GM23338 (cell line): ENCODE measurements at regions not wholly inside any gene's neighbourhood (a gene's known extent, or its start where the extent isn't known, plus 50 kb on each side); places are given as distances from the start of the nearest gene placed in this dataset.

Source experiments
- ATAC-seq: fragments of 200-7000 bp; cut with Tn5 transposase; 3 replicates; pipeline ENCODE4 v1.9.1; 2020
- DNase-seq: peaks from one replicate; pipeline ENCODE4 v3.0.0-alpha.2; 2015; ENCODE audit warnings: low spot score
- H2AFZ ChIP-seq: fragments of 200-600 bp; sonication (generic); 2 replicates; pipeline ENCODE4 v1.8.0; 2016; ENCODE audit warnings: antibody characterized with exemption, mild to moderate bottlenecking, moderate library complexity
- H3F3A ChIP-seq: fragments of 200-600 bp; sonication (generic); replicated peaks from 2 replicates; pipeline ENCODE4 v1.8.0; 2017; ENCODE audit warnings: antibody characterized with exemption, mixed run types, low read depth
- H3K27ac ChIP-seq: fragments of 200-600 bp; sonication (generic); 2 replicates; pipeline ENCODE4 v1.6.1; 2016; ENCODE audit warnings: low read depth
- H3K27me3 ChIP-seq: fragments of 200-600 bp; sonication (generic); 2 replicates; pipeline ENCODE4 v1.8.0; 2016; ENCODE audit warnings: mild to moderate bottlenecking, mixed run types, moderate library complexity; ENCODE audit not compliant: insufficient read depth
- H3K36me3 ChIP-seq: fragments of 200-600 bp; sonication (generic); 2 replicates; pipeline ENCODE4 v1.8.0; 2016; ENCODE audit warnings: mild to moderate bottlenecking; ENCODE audit not compliant: insufficient read depth
- H3K4me1 ChIP-seq: fragments of 200-600 bp; sonication (generic); 2 replicates; pipeline ENCODE4 v1.8.0; 2016; ENCODE audit warnings: mild to moderate bottlenecking, moderate library complexity; ENCODE audit not compliant: insufficient read depth
- H3K4me2 ChIP-seq: fragments of 200-600 bp; sonication (generic); 2 replicates; pipeline ENCODE4 v1.7.1; 2017; ENCODE audit warnings: mixed run types
- H3K4me3 ChIP-seq: fragments of 200-600 bp; sonication (generic); 2 replicates; pipeline ENCODE4 v1.6.1; 2016; ENCODE audit warnings: mixed run types
- H3K79me2 ChIP-seq: fragments of 200-600 bp; sonication (generic); replicated peaks from 2 replicates; pipeline ENCODE4 v1.8.0; 2017; ENCODE audit warnings: mild to moderate bottlenecking; ENCODE audit not compliant: insufficient read depth
- H3K9me2 ChIP-seq: fragments of 200-600 bp; sonication (generic); 2 replicates; pipeline ENCODE4 v1.8.0; 2017; ENCODE audit not compliant: insufficient read depth
- H4K20me1 ChIP-seq: fragments of 200-600 bp; sonication (generic); replicated peaks from 2 replicates; pipeline ENCODE4 v1.8.0; 2017; ENCODE audit warnings: mild to moderate bottlenecking; ENCODE audit not compliant: insufficient read depth
- H3K27ac Mint-ChIP-seq: 2 replicates; pipeline ENCODE4 v1.8.0; 2020; ENCODE audit warnings: inconsistent platforms, mild to moderate bottlenecking, moderate library complexity, mixed read lengths
- H3K27me3 Mint-ChIP-seq: 3 replicates; pipeline ENCODE4 v1.8.0; 2022; ENCODE audit warnings: low read depth, mild to moderate bottlenecking, moderate library complexity, mixed read lengths, inconsistent platforms; ENCODE audit not compliant: insufficient read depth, poor library complexity
- H3K36me3 Mint-ChIP-seq: 3 replicates; pipeline ENCODE4 v1.8.0; 2021; ENCODE audit warnings: low read depth, mild to moderate bottlenecking, inconsistent platforms, moderate library complexity, mixed read lengths
- H3K4me1 Mint-ChIP-seq: 3 replicates; pipeline ENCODE4 v1.8.0; 2020; ENCODE audit warnings: mild to moderate bottlenecking, inconsistent platforms, mixed read lengths
- H3K4me3 Mint-ChIP-seq: 3 replicates; pipeline ENCODE4 v1.8.0; 2021; ENCODE audit warnings: moderate library complexity, mild to moderate bottlenecking, inconsistent platforms, mixed read lengths
- H3K9me3 Mint-ChIP-seq: 3 replicates; pipeline ENCODE4 v1.8.0; 2020; ENCODE audit warnings: moderate library complexity, mild to moderate bottlenecking, inconsistent platforms, mixed read lengths
- EZH2 ChIP-seq: fragments of 200-600 bp; sonication (generic); IDR thresholded peaks from one replicate; pipeline ENCODE4 v1.8.0; 2017; ENCODE audit warnings: antibody characterized with exemption, mild to moderate bottlenecking, low read depth; ENCODE audit not compliant: unreplicated experiment
- JUNB ChIP-seq: IDR thresholded peaks from one replicate; pipeline ENCODE4 v1.6.1; 2016; ENCODE audit warnings: antibody characterized with exemption; ENCODE audit not compliant: unreplicated experiment
- NANOG ChIP-seq: IDR thresholded peaks from 2 replicates; pipeline ENCODE4 v1.6.1; 2016; ENCODE audit warnings: antibody characterized with exemption, borderline replicate concordance
- POLR2AphosphoS5 ChIP-seq: IDR thresholded peaks from 2 replicates; pipeline ENCODE4 v1.6.1; 2016; ENCODE audit warnings: antibody characterized with exemption, low read depth
- REST ChIP-seq: IDR thresholded peaks from one replicate; pipeline ENCODE4 v1.6.1; 2018; ENCODE audit warnings: antibody characterized with exemption; ENCODE audit not compliant: unreplicated experiment
- ZNF114 ChIP-seq: fragments of 250-450 bp; sonication (Bioruptor Pico); IDR thresholded peaks from 2 replicates; pipeline ENCODE4 v1.5.0; 2020; ENCODE audit warnings: mild to moderate bottlenecking, moderate library complexity
- ZNF462 ChIP-seq: fragments of 250-450 bp; sonication (Bioruptor Pico); IDR thresholded peaks from 2 replicates; pipeline ENCODE4 v1.5.0; 2020; ENCODE audit warnings: mild to moderate bottlenecking, moderate library complexity

- TF ChIP-seq ZNF462 (CRISPR knock-in tag) = no peak
Measured at GRCh38 chr4:124589786-124590185, 122.7 kb downstream of the ANKRD50 start (continued).

GRCh38 chr4:124590480-124590879 is 122.1 kb downstream of the ANKRD50 start:
- Mint-ChIP-seq H3K27me3 (peaks cover 4% of the 10 kb centered on the region), H3K9me3 (peaks cover 17% of the 10 kb centered on the region; the same call in 2 of the 3 replicates), H3K27ac (no peak overlapping the region), H3K36me3 (peaks cover 18% of the 10 kb centered on the region), H3K4me1 (peaks cover 13% of the 10 kb centered on the region), H3K4me3 (no peak overlapping the region)
- Histone ChIP-seq H2AFZ (no peak overlapping the region), H3K36me3 (no peaks in the 10 kb centered on the region), H3K79me2 (no peaks in the 10 kb centered on the region), H3K27ac (no peak overlapping the region), H3K4me2 (no peak overlapping the region), H3F3A (no peaks in the 10 kb centered on the region), H3K9me2 (0 out of 2 replicates have a peak, but pooled peaks cover 2% of the 10 kb centered on the region), H3K4me1 (peaks cover 11% of the 10 kb centered on the region), H3K4me3 (no peak overlapping the region), H3K27me3 (no peaks in the 10 kb centered on the region), H4K20me1 (no peaks in the 10 kb centered on the region)
- ATAC-seq (no peak), DNase-seq (no peak)
- TF ChIP-seq ZNF462 (CRISPR knock-in tag) (no peak), JUNB (no peak), POLR2AphosphoS5 (no peak), NANOG (no peak), REST (no peak), ZNF114 (CRISPR knock-in tag) (no peak), EZH2 (no peak)
